Lower lobe of right lung (tissue), 2 donors: ENCODE measurements at regions not wholly inside any gene's neighbourhood (a gene's known extent, or its start where the extent isn't known, plus 50 kb on each side); places are given as distances from the start of the nearest gene placed in this dataset.

Experiments used
- ATAC-seq, 2 donors: fragments of 200-7000 bp; cut with Tn5 transposase; one replicate each; pipeline ENCODE4 v1.9.1; 2020 to 2022; ENCODE audit warnings: mild to moderate bottlenecking in 2 of 2, moderate library complexity in 2 of 2
- DNase-seq: peaks from one replicate; pipeline ENCODE4 v3.0.0-alpha.2; 2020
- H3K27ac ChIP-seq: fragments of 200-600 bp; one replicate; pipeline ENCODE4 v1.8.0; 2022
- H3K27me3 ChIP-seq: fragments of 200-600 bp; one replicate; pipeline ENCODE4 v1.8.0; 2022; ENCODE audit warnings: low read depth
- H3K36me3 ChIP-seq: fragments of 200-600 bp; one replicate; pipeline ENCODE4 v1.8.0; 2022; ENCODE audit warnings: mild to moderate bottlenecking
- H3K4me1 ChIP-seq: fragments of 200-600 bp; one replicate; pipeline ENCODE4 v1.8.0; 2022
- H3K4me3 ChIP-seq: fragments of 200-600 bp; one replicate; pipeline ENCODE4 v1.8.0; 2022; ENCODE audit warnings: mild to moderate bottlenecking
- H3K9me3 ChIP-seq: fragments of 200-600 bp; one replicate; pipeline ENCODE4 v1.8.0; 2022
- CTCF ChIP-seq: fragments of 200-600 bp; IDR thresholded peaks from one replicate; pipeline ENCODE4 v1.8.0; 2022; ENCODE audit warnings: antibody characterized with exemption, mild to moderate bottlenecking
- intact Hi-C: fragments of 100-400 bp; cut with DNase I; formaldehyde crosslinking; loops from one replicate; pipeline ENCODE4 v1.11.0; 2022
- donor health status: DM: no; HTN: yes; CAD: no; lungs with severe emphysema.

GRCh38 chr3:135451037-135451785 is 514.3 kb upstream of the PPP2R3A start:
- Histone ChIP-seq H3K27me3 (peaks cover 3% of the 10 kb centered on the region), H3K27ac (no peak overlapping the region), H3K4me1 (no peaks in the 10 kb centered on the region), H3K36me3 (no peaks in the 10 kb centered on the region), H3K9me3 (no peaks in the 10 kb centered on the region), H3K4me3 (no peak overlapping the region)
- no peak for TF ChIP-seq CTCF
- no peak for ATAC-seq
- intact Hi-C loops = no loop called here
- no peak for DNase-seq

- no peak for TF ChIP-seq CTCF
- Histone ChIP-seq H3K9me3 (no peaks in the 10 kb centered on the region), H3K4me1 (no peaks in the 10 kb centered on the region), H3K27ac (no peak overlapping the region), H3K36me3 (no peaks in the 10 kb centered on the region), H3K4me3 (no peak overlapping the region), H3K27me3 (peaks cover 6% of the 10 kb centered on the region)
- DNase-seq (no peak), ATAC-seq (no peak)
- intact Hi-C loops = no loop called here
These were observed 512.6 kb upstream of the PPP2R3A start for GRCh38 chr3:135452881-135453280.

- DNase-seq (no peak), ATAC-seq (no peak)
- no peak overlapping the region for H3K27ac ChIP-seq
- no peaks in the 10 kb centered on the region for H3K36me3 ChIP-seq
- no peak overlapping the region for H3K4me3 ChIP-seq
- H3K9me3 ChIP-seq = no peaks in the 10 kb centered on the region
- TF ChIP-seq CTCF = no peak
- H3K4me1 ChIP-seq = no peaks in the 10 kb centered on the region
- H3K27me3 ChIP-seq = peaks cover 6% of the 10 kb centered on the region
- intact Hi-C loops = no loop called here
These were observed 512.2 kb upstream of the PPP2R3A start for GRCh38 chr3:135453326-135453725.

GRCh38 chr3:135454890-135455289 is 510.6 kb upstream of the PPP2R3A start:
- TF ChIP-seq CTCF = no peak
- H3K4me1 ChIP-seq = no peaks in the 10 kb centered on the region
- H3K36me3 ChIP-seq = no peaks in the 10 kb centered on the region
- no peak overlapping the region for H3K27ac ChIP-seq
- H3K4me3 ChIP-seq = no peak overlapping the region
- H3K27me3 ChIP-seq = peaks cover 6% of the 10 kb centered on the region
- DNase-seq (no peak), ATAC-seq (no peak)
- no peaks in the 10 kb centered on the region for H3K9me3 ChIP-seq
- intact Hi-C loops = no loop called here

- Histone ChIP-seq H3K27ac (no peak overlapping the region), H3K4me1 (no peaks in the 10 kb centered on the region), H3K36me3 (no peaks in the 10 kb centered on the region), H3K4me3 (no peak overlapping the region), H3K27me3 (peaks cover 6% of the 10 kb centered on the region), H3K9me3 (no peaks in the 10 kb centered on the region)
- TF ChIP-seq CTCF = no peak
- no peak for ATAC-seq
- DNase-seq = no peak
- intact Hi-C loops = no loop called here
These were observed 509.3 kb upstream of the PPP2R3A start for GRCh38 chr3:135456108-135456790.
